ENCODE measurements at regions not wholly inside any gene's neighbourhood (a gene's known extent, or its start where the extent isn't known, plus 50 kb on each side); places are given as distances from the start of the nearest gene placed in this dataset.

DNA sequence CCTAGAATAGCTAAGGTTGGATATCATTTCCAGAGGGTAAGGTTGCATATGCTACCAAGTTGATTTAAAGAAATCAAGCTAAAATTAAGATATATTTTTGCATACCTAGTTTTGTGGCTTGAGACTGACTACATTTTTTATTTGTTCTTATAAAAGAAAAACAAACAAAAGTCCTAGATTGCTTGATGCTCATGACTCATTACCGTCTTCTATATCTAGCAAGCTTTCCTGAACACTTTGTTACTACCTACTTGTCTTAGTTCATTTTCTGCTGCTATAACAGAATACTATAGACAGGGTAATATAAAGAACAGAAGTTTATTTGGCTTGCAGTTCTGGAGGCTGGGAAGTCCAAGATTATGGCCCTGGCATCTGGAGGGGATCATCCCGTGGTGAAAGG, 152.1 kb upstream of the THRB start:
- 95% methylated on average over 2 of the region's 2 CpGs for WGBS (ENCODE audit: insufficient coverage, low coverage, low lambda C conversion rate, missing lambda C conversion rate)
- intact Hi-C loops (cut with DNase I), result no loop called here
- Histone ChIP-seq H3K4me3 (no peak overlapping the region), H3K9me3 (no peaks in the 10 kb centered on the region), H3K27me3 (no peaks in the 10 kb centered on the region), H3K4me1 (no peaks in the 10 kb centered on the region), H3K27ac (no peak overlapping the region), H3K36me3 (no peaks in the 10 kb centered on the region)
- TF ChIP-seq, protein P1, sequence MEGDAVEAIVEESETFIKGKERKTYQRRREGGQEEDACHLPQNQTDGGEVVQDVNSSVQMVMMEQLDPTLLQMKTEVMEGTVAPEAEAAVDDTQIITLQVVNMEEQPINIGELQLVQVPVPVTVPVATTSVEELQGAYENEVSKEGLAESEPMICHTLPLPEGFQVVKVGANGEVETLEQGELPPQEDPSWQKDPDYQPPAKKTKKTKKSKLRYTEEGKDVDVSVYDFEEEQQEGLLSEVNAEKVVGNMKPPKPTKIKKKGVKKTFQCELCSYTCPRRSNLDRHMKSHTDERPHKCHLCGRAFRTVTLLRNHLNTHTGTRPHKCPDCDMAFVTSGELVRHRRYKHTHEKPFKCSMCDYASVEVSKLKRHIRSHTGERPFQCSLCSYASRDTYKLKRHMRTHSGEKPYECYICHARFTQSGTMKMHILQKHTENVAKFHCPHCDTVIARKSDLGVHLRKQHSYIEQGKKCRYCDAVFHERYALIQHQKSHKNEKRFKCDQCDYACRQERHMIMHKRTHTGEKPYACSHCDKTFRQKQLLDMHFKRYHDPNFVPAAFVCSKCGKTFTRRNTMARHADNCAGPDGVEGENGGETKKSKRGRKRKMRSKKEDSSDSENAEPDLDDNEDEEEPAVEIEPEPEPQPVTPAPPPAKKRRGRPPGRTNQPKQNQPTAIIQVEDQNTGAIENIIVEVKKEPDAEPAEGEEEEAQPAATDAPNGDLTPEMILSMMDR (IDR thresholded peaks at IDR 0.05), result no peak
- no peak for TF ChIP-seq POLR2A (IDR thresholded peaks at IDR 0.05)
- DNase-seq (no peak), ATAC-seq (no peak)

DNA sequence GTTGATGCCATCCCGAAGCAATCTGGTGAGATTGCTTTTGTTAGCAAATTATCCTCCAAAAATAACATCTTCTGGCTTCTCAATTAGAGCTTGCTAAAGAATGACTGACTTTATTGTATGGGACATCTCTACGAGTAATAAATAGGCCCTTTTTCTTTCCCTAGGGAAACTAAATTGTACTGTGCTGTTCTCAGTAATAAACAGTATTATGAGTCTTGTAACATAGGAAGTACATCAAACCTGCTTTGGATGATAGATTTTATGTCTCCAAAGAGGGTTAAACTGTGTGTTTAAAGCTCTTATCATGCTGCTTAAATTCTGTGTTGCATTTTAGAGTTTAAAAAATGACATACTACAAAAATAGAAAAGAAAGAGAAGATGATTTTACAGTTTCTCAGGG, 153.4 kb upstream of the THRB start:
- no peak for DNase-seq
- TF ChIP-seq, protein P1 (IDR thresholded peaks at IDR 0.05), result no peak
- no peak for TF ChIP-seq POLR2A (IDR thresholded peaks at IDR 0.05)
- intact Hi-C loops (cut with DNase I), result no loop called here
- ATAC-seq, result no peak
- Histone ChIP-seq H3K9me3 (no peaks in the 10 kb centered on the region), H3K4me3 (no peak overlapping the region), H3K27me3 (no peaks in the 10 kb centered on the region), H3K4me1 (no peaks in the 10 kb centered on the region), H3K36me3 (no peaks in the 10 kb centered on the region), H3K27ac (no peak overlapping the region)
- WGBS (ENCODE audit: insufficient coverage, low coverage, low lambda C conversion rate, missing lambda C conversion rate), result 100% methylated on average over 1 of the region's 2 CpGs

DNA sequence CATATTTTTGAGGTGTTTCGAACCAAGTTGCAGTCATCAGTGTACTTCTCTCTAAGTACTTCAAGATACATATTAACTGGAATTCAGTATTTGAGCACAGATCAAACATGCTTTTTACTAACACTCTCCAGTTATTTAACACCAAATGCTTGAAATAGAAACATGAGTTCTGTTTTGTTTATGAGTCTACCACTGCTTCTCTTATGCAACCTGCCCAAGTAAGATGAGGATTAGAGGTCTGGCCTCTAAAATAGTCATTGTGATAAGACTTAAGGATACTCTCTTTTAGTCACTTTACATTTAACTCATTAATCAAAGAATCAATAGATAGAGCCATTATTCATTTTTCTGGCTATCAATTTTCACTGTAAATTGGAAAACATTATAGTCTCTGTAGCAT, 156.2 kb upstream of the THRB start:
- DNase-seq (no peak), ATAC-seq (no peak)
- Histone ChIP-seq H3K27ac (no peak overlapping the region), H3K4me3 (no peak overlapping the region), H3K9me3 (no peaks in the 10 kb centered on the region), H3K4me1 (no peaks in the 10 kb centered on the region), H3K36me3 (no peaks in the 10 kb centered on the region), H3K27me3 (no peaks in the 10 kb centered on the region)
- intact Hi-C loops (cut with DNase I), result no loop called here
- 71% methylated on average over 1 of the region's 1 CpG for WGBS (ENCODE audit: insufficient coverage, low coverage, low lambda C conversion rate, missing lambda C conversion rate)
- TF ChIP-seq, protein P1 (IDR thresholded peaks at IDR 0.05), result no peak

DNA sequence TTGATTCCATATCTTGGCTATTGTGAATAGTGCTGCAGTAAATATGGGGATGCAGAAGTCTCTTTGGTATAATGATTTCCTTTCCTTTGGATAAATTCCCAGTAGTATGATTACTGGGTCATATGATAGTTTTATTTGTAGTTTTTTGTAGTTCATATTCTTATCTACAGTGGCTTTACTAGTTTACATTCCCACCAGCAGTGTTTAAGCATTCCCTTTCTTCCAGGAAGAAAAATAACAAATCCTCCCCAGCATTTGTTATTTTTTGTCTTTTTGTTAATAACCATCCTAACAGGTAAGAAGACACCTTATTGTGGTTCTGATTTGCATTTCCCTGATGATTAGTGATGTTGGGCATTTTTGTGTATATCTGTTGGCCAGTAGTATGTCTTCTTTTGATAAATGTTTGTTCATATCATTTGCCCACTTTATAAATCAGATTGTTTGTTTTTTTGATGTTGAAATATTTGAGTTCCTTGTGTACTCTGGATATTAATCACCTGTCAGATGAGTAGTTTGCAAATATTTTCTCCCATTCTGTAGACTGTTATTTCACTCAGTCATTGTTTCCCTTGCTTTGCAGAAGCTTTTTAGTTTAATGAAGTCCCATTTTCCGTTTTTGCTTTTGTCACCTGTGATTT, 163.3 kb upstream of the THRB start:
- intact Hi-C loops (cut with DNase I), result no loop called here
- TF ChIP-seq, protein P1 (IDR thresholded peaks at IDR 0.05), result no peak
- TF ChIP-seq POLR2A (IDR thresholded peaks at IDR 0.05), result no peak
- H3K27ac ChIP-seq, result no peak overlapping the region
- no peak overlapping the region for H3K4me3 ChIP-seq
- ATAC-seq (no peak), DNase-seq (no peak)
- H3K4me1 ChIP-seq, result no peaks in the 10 kb centered on the region
- WGBS (ENCODE audit: insufficient coverage, low coverage, low lambda C conversion rate, missing lambda C conversion rate), result 67% methylated on average over 1 of the region's 1 CpG
- H3K27me3 ChIP-seq, result no peaks in the 10 kb centered on the region
- H3K9me3 ChIP-seq, result no peaks in the 10 kb centered on the region
- H3K36me3 ChIP-seq, result no peaks in the 10 kb centered on the region

DNA sequence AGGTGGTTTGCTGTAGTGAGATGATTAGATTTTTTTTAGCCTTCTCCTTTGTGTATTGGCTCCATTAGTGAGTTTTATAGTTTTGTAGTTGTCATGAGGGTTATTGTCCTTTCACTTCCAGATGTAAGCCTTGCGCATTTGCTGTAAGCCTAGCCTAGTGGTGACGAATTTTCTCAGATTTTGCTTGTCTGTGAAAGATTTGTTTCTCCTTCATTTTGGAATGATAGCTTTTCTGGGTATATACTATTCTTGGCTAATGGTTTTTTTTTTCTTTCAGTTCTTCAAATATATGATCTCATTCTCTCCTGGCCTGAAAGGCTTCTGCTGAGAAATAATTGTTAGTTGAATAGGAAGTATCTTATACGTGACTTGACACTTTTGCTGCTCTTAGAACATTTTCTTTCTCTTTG, 166.5 kb upstream of the THRB start:
- no peak for DNase-seq
- ATAC-seq, result no peak

More for the DNA sequence above, 166.5 kb upstream of the THRB start:
- no peak overlapping the region for H3K4me3 ChIP-seq
- no peaks in the 10 kb centered on the region for H3K9me3 ChIP-seq
- TF ChIP-seq, protein P1 (IDR thresholded peaks at IDR 0.05), result no peak
- TF ChIP-seq POLR2A (IDR thresholded peaks at IDR 0.05), result no peak
- H3K4me1 ChIP-seq, result no peaks in the 10 kb centered on the region
- H3K27me3 ChIP-seq, result no peaks in the 10 kb centered on the region
- intact Hi-C loops (cut with DNase I), result no loop called here
- 54% methylated on average over 3 of the region's 3 CpGs for WGBS (ENCODE audit: insufficient coverage, low coverage, low lambda C conversion rate, missing lambda C conversion rate)
- no peak overlapping the region for H3K27ac ChIP-seq
- no peaks in the 10 kb centered on the region for H3K36me3 ChIP-seq

Measured in right lobe of liver (tissue), 6 donors.